ENCODE measurements at regions not wholly inside any gene's neighbourhood (a gene's known extent, or its start where the extent isn't known, plus 50 kb on each side); places are given as distances from the start of the nearest gene placed in this dataset.

DNA sequence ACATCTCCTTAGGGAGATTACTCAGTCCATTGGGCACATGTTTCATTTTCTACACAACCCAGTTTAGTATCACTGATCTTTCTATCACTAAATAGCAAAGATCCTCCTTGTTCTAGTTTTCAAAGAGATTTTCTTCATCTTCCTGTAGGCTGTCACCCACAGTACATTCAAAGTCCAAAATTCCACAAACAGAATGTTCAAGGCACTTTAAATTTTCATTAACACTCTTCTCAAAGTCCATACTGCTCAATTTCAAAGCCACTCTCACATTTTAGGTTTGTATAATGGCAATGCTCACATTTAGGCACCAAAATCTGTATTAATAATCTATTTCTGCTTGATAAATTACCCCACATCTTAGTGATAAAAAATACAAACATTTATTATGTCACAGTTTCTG lies 152.8 kb downstream of the FSIP2 start:
- no peaks in the 10 kb centered on the region for H3K27me3 ChIP-seq
- intact Hi-C loops (cut with DNase I) = no loop called here
- no peaks in the 10 kb centered on the region for H3K36me3 ChIP-seq
- DNase-seq (no peak), ATAC-seq (no peak)
- no peak for TF ChIP-seq CTCF (IDR thresholded peaks at IDR 0.05)
- no peaks in the 10 kb centered on the region for H3K4me1 ChIP-seq
- H3K27ac ChIP-seq = no peak overlapping the region
- no peaks in the 10 kb centered on the region for H3K9me3 ChIP-seq
- no peak overlapping the region for H3K4me3 ChIP-seq

DNA sequence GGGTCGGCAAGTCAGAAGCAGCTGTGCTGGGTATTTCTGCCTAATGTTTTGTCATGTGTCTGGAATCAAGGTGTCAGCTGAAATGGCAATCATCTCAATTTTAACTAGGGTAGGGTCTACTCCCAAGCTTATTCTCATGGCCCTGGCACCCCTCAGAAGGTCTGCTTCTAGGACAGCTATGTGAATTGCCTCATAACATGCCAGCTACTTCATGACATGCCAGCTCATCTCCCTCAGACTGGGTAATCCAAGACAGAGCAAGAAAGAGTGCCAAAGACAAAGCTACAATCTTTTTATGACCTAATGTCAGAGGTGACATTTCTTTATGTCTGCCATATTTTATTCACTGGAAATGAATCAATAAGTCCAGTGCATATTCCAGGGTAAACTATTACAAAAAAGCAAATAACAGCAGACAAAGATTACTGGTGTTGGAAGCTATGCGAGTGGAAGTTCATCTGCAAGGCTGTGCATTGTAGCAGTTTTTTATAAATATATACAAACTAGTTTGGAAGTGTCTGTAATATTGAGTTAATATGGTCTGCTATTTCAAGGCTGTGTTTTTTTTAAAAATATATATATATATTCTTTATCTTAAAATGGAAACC lies 153.3 kb downstream of the FSIP2 start:
- Histone ChIP-seq H3K4me3 (no peak overlapping the region), H3K4me1 (no peaks in the 10 kb centered on the region), H3K27ac (no peak overlapping the region), H3K36me3 (no peaks in the 10 kb centered on the region), H3K27me3 (no peaks in the 10 kb centered on the region), H3K9me3 (no peaks in the 10 kb centered on the region)
- TF ChIP-seq CTCF (IDR thresholded peaks at IDR 0.05) = no peak
- DNase-seq = no peak
- intact Hi-C loops (cut with DNase I) = no loop called here
- no peak for ATAC-seq

- intact Hi-C loops (cut with DNase I) = no loop called here
- no peak for DNase-seq
- no peak for ATAC-seq
- Histone ChIP-seq H3K27ac (no peak overlapping the region), H3K9me3 (no peaks in the 10 kb centered on the region), H3K4me3 (no peak overlapping the region), H3K4me1 (no peaks in the 10 kb centered on the region), H3K36me3 (no peaks in the 10 kb centered on the region), H3K27me3 (no peaks in the 10 kb centered on the region)
- TF ChIP-seq CTCF (IDR thresholded peaks at IDR 0.05) = no peak
Measured at GRCh38 chr2:185892484-185892883, 153.9 kb downstream of the FSIP2 start.

GRCh38 chr2:185894223-185894622 lies 155.6 kb downstream of the FSIP2 start:
- TF ChIP-seq CTCF (IDR thresholded peaks at IDR 0.05) = no peak
- Histone ChIP-seq H3K27ac (no peak overlapping the region), H3K4me1 (no peaks in the 10 kb centered on the region), H3K36me3 (no peaks in the 10 kb centered on the region), H3K4me3 (no peak overlapping the region), H3K27me3 (no peaks in the 10 kb centered on the region), H3K9me3 (no peaks in the 10 kb centered on the region)
- intact Hi-C loops (cut with DNase I) = no loop called here
- no peak for ATAC-seq
- no peak for DNase-seq

GRCh38 chr2:185895828-185896693 lies 157.5 kb downstream of the FSIP2 start:
- Histone ChIP-seq H3K9me3 (no peaks in the 10 kb centered on the region), H3K4me1 (no peaks in the 10 kb centered on the region), H3K36me3 (no peaks in the 10 kb centered on the region), H3K27me3 (no peaks in the 10 kb centered on the region), H3K27ac (no peak overlapping the region), H3K4me3 (no peak overlapping the region)
- ATAC-seq = no peak
- TF ChIP-seq CTCF (IDR thresholded peaks at IDR 0.05) = no peak
- no peak for DNase-seq
- intact Hi-C loops (cut with DNase I) = no loop called here
